SK-MEL-5 (cell line): ENCODE measurements at regions not wholly inside any gene's neighbourhood (a gene's known extent, or its start where the extent isn't known, plus 50 kb on each side); places are given as distances from the start of the nearest gene placed in this dataset.
"Not testable (repeated sequence)": the region's sequence is repeated elsewhere in the genome, so short reads cannot be mapped to it uniquely, and the experiment has no call there.

ENCODE experiments used
- DNase-seq: peaks from one replicate; pipeline ENCODE4 v3.0.0-alpha.2; 2016; ENCODE audit warnings: low read depth, low spot score
- in situ Hi-C: cut with HindIII; loops from 2 replicates; pipeline ENCODE4 v1.10.0; 2016; ENCODE audit warnings: low sequenced_read_pairs, high pct_unique_total_duplicates, low pct_unique_long_range_greater_than_20kb

GRCh38 chr10:130938051-130938450, 373.5 kb downstream of the TCERG1L start:
- DNase-seq = no peak
- in situ Hi-C loops = no loop called here

- in situ Hi-C loops, DNase-seq: not testable (repeated sequence)
These were observed 372.6 kb downstream of the TCERG1L start for GRCh38 chr10:130938891-130939290.

- in situ Hi-C loops = no loop called here
- no peak for DNase-seq
These were observed 369.6 kb downstream of the TCERG1L start for GRCh38 chr10:130941886-130942285.

- DNase-seq = no peak
- in situ Hi-C loops = no loop called here
These were observed 359.4 kb downstream of the TCERG1L start for GRCh38 chr10:130952086-130952485.

- no peak for DNase-seq
These were observed 357.1 kb downstream of the TCERG1L start for GRCh38 chr10:130954326-130954905.

GRCh38 chr10:130956251-130956650, 355.3 kb downstream of the TCERG1L start:
- no peak for DNase-seq
- in situ Hi-C loops = no loop called here

More at GRCh38 chr10:130954326-130954905, 357.1 kb downstream of the TCERG1L start:
- in situ Hi-C loops = no loop called here

GRCh38 chr10:130957423-130957822, 354.1 kb downstream of the TCERG1L start:
- DNase-seq = no peak
- in situ Hi-C loops = no loop called here

GRCh38 chr10:130958003-130958402, 353.5 kb downstream of the TCERG1L start:
- no peak for DNase-seq
- in situ Hi-C loops = no loop called here

GRCh38 chr10:130958981-130959751, 352.4 kb downstream of the TCERG1L start:
- no peak for DNase-seq
- in situ Hi-C loops = no loop called here

GRCh38 chr10:130959752-130960195, 351.7 kb downstream of the TCERG1L start:
- in situ Hi-C loops = no loop called here
- DNase-seq = no peak

- in situ Hi-C loops = no loop called here
- no peak for DNase-seq
These were observed 351.0 kb downstream of the TCERG1L start for GRCh38 chr10:130960531-130960930.

GRCh38 chr10:130961506-130962239, 349.8 kb downstream of the TCERG1L start:
- no peak for DNase-seq
- in situ Hi-C loops = no loop called here

- DNase-seq = no peak
- in situ Hi-C loops = no loop called here
These were observed 349.1 kb downstream of the TCERG1L start for GRCh38 chr10:130962240-130963051.

GRCh38 chr10:130963052-130963393, 348.5 kb downstream of the TCERG1L start:
- no peak for DNase-seq
- in situ Hi-C loops = no loop called here

GRCh38 chr10:130963786-130964522, 347.6 kb downstream of the TCERG1L start:
- in situ Hi-C loops = no loop called here
- no peak for DNase-seq

GRCh38 chr10:130964771-130965170, 346.8 kb downstream of the TCERG1L start:
- in situ Hi-C loops = no loop called here
- no peak for DNase-seq

GRCh38 chr10:130967161-130967560, 344.4 kb downstream of the TCERG1L start:
- no peak for DNase-seq
- in situ Hi-C loops = no loop called here
